GM12878 (cell line): ENCODE measurements at regions not wholly inside any gene's neighbourhood (a gene's known extent, or its start where the extent isn't known, plus 50 kb on each side); places are given as distances from the start of the nearest gene placed in this dataset.
A peak's percentile ranks its signal among the peaks of the same experiment; 100 is the strongest.

ENCODE experiments used
- ATAC-seq: fragments of 200-7000 bp; cut with Tn5 transposase; 3 replicates; pipeline ENCODE4 v1.9.1; 2020; ENCODE audit warnings: mild to moderate bottlenecking, moderate library complexity
- BruUV-seq: library from RNA; stranded (reverse); fragments of 400-500 nt; replicated peaks from 2 replicates; lab custom pipeline; 2021; lab: Mats Ljungman, UMichigan
- CTCF ChIA-PET: fragments of 300-600 bp; sonication (Branson Sonifier 250); formaldehyde crosslinking; extraction: SDS; loops from one replicate; lab custom pipeline; 2021; ENCODE audit warnings: inconsistent platforms; lab: Yijun Ruan, JAX
- POLR2A ChIA-PET: fragments of 350-600 bp; formaldehyde crosslinking; extraction: SDS; loops from one replicate; lab custom pipeline; 2021; ENCODE audit warnings: inconsistent platforms; lab: Charles Lee
- RAD21 ChIA-PET: fragments of 300-600 bp; sonication (Branson Sonifier 250); formaldehyde crosslinking; loops from one replicate; lab custom pipeline; 2023; ENCODE audit warnings: antibody characterized with exemption; ENCODE audit not compliant: unreplicated experiment; lab: Charles Lee
- SMC1A ChIA-PET: fragments of 300-600 bp; sonication (Branson Sonifier 250); formaldehyde crosslinking; loops from one replicate; lab custom pipeline; 2023; ENCODE audit not compliant: unreplicated experiment, uncharacterized antibody; lab: Charles Lee
- DNase-seq: peaks from one replicate; pipeline ENCODE4 v3.0.0-alpha.2; 2011; ENCODE audit warnings: low read depth, low spot score
- FAIRE-seq: peaks from 3 replicates; lab custom pipeline; 2011; peaks lifted over from hg19 to GRCh38; lab: Jason Lieb, UNC
- H2AFZ ChIP-seq: 2 replicates; pipeline ENCODE4 v1.6.0; 2011; ENCODE audit warnings: low read depth, low read length, control low read depth; ENCODE audit not compliant: control insufficient read depth
- H3K27ac ChIP-seq: 2 replicates; pipeline ENCODE4 v1.5.1; 2011; ENCODE audit warnings: control low read depth; ENCODE audit not compliant: control insufficient read depth, insufficient read depth
- H3K27me3 ChIP-seq, 2 experiments: replicated peaks in 1 of 2; 2 replicates each; pipeline versions ENCODE4 v1.6.0 to v1.6.1; 2011; ENCODE audit warnings: low read length in 1 of 2; ENCODE audit not compliant: control insufficient read depth in 2 of 2, insufficient read depth in 2 of 2
- H3K36me3 ChIP-seq, 2 experiments: 2 replicates each; pipeline ENCODE4 v1.5.1; 2011; ENCODE audit warnings: low read length in 1 of 2; ENCODE audit not compliant: control insufficient read depth in 2 of 2, insufficient read depth in 2 of 2
- H3K4me1 ChIP-seq: 2 replicates; pipeline ENCODE4 v1.6.1; 2011; ENCODE audit warnings: mild to moderate bottlenecking, low read length, moderate library complexity, mixed read lengths; ENCODE audit not compliant: control insufficient read depth, insufficient read depth
- H3K4me2 ChIP-seq: 2 replicates; pipeline ENCODE4 v1.6.0; 2011; ENCODE audit warnings: control low read depth; ENCODE audit not compliant: control insufficient read depth, insufficient read depth
- H3K4me3 ChIP-seq: fragments of 200-600 bp; sonication (generic); 2 replicates; pipeline ENCODE4 v1.5.1; 2016
- H3K79me2 ChIP-seq: 2 replicates; pipeline ENCODE4 v1.6.0; 2011; ENCODE audit warnings: low read length; ENCODE audit not compliant: control insufficient read depth, insufficient read depth
- H3K9ac ChIP-seq: 2 replicates; pipeline ENCODE4 v1.8.0; 2011; ENCODE audit warnings: low read length, control low read depth, mixed read lengths; ENCODE audit not compliant: control insufficient read depth, insufficient read depth
- H3K9me3 ChIP-seq: replicated peaks from 3 replicates; pipeline ENCODE4 v1.5.1; 2011; ENCODE audit warnings: mild to moderate bottlenecking, low read length; ENCODE audit not compliant: control insufficient read depth, insufficient read depth
- H4K20me1 ChIP-seq: 2 replicates; pipeline ENCODE4 v1.6.0; 2011; ENCODE audit not compliant: control insufficient read depth, insufficient read depth
- BHLHE40 ChIP-seq, 2 experiments: fragments of 450-650 bp in 1 of 2; IDR thresholded peaks; 2 replicates each; pipeline ENCODE4 v1.6.1; 2011 to 2017; ENCODE audit warnings: low read depth in 2 of 2, borderline replicate concordance in 1 of 2, improper control_type of control experiment in 1 of 2, low read length in 1 of 2, mild to moderate bottlenecking in 1 of 2
- CEBPB ChIP-seq, 2 experiments: fragments of 150-350 bp in 1 of 2; IDR thresholded peaks; 2 replicates each; pipeline ENCODE4 v1.6.1; 2012 to 2014; ENCODE audit warnings: low read depth in 2 of 2, low read length in 2 of 2, borderline replicate concordance in 1 of 2, inconsistent platforms in 1 of 2
- CHD1 ChIP-seq: IDR thresholded peaks from 2 replicates; pipeline ENCODE4 v1.6.1; 2012; ENCODE audit warnings: low read depth, low read length, improper control_type of control experiment
- CREM ChIP-seq: IDR thresholded peaks from 2 replicates; pipeline ENCODE4 v1.6.1; 2014; ENCODE audit warnings: antibody characterized with exemption, low read depth
- CTCF ChIP-seq, 3 experiments: IDR thresholded peaks in 2 of 3; conservative IDR thresholded peaks in 1 of 3; 2 replicates each; pipeline ENCODE4 v1.5.1; 2011; ENCODE audit warnings: low read depth in 3 of 3, low read length in 3 of 3, mild to moderate bottlenecking in 3 of 3, control low read depth in 2 of 3, moderate library complexity in 2 of 3, inconsistent platforms in 1 of 3, mixed read lengths in 1 of 3; ENCODE audit not compliant: control insufficient read depth in 2 of 3, insufficient read depth in 1 of 3; ENCODE audit errors: extremely low read depth in 1 of 3
- HDAC6 ChIP-seq: fragments of 200-600 bp; sonication (generic); IDR thresholded peaks from one replicate; pipeline ENCODE4 v1.8.0; 2017; ENCODE audit warnings: antibody characterized with exemption; ENCODE audit not compliant: unreplicated experiment
- HDGF ChIP-seq: fragments of 450-650 bp; IDR thresholded peaks from 2 replicates; pipeline ENCODE4 v1.6.1; 2016; ENCODE audit warnings: antibody characterized with exemption
- LARP7 ChIP-seq: fragments of 450-650 bp; IDR thresholded peaks from 2 replicates; pipeline ENCODE4 v1.6.1; 2017; ENCODE audit warnings: mild to moderate bottlenecking
- NBN ChIP-seq: fragments of 450-650 bp; IDR thresholded peaks from 2 replicates; pipeline ENCODE4 v1.6.1; 2016
- POLR2AphosphoS2 ChIP-seq: IDR thresholded peaks from 2 replicates; pipeline ENCODE4 v1.6.1; 2011; ENCODE audit warnings: low read depth, mild to moderate bottlenecking, low read length, improper control_type of control experiment, moderate library complexity
- RBBP5 ChIP-seq: fragments of 200-600 bp; sonication (generic); conservative IDR thresholded peaks from 2 replicates; pipeline ENCODE4 v1.6.1; 2016
- RELA ChIP-seq: fragments of 450-650 bp; IDR thresholded peaks from 2 replicates; pipeline ENCODE4 v1.8.0; 2014; ENCODE audit warnings: borderline replicate concordance; ENCODE audit not compliant: partially characterized antibody
- SMARCA5 ChIP-seq: fragments of 450-650 bp; IDR thresholded peaks from 2 replicates; pipeline ENCODE4 v1.6.1; 2017; ENCODE audit warnings: mild to moderate bottlenecking
- SMC3 ChIP-seq: IDR thresholded peaks from 2 replicates; pipeline ENCODE4 v1.6.1; 2011; ENCODE audit warnings: low read length, improper control_type of control experiment, borderline replicate concordance
- SPI1 ChIP-seq: IDR thresholded peaks from 2 replicates; pipeline ENCODE4 v1.6.1; 2011; ENCODE audit warnings: low read depth, mild to moderate bottlenecking, low read length, moderate library complexity, borderline replicate concordance; ENCODE audit not compliant: insufficient read depth
- TCF3 ChIP-seq: IDR thresholded peaks from 2 replicates; pipeline ENCODE4 v1.6.1; 2012; ENCODE audit warnings: low read depth, mild to moderate bottlenecking, low read length, borderline replicate concordance; ENCODE audit not compliant: insufficient read depth
- YY1 ChIP-seq: IDR thresholded peaks from 2 replicates; pipeline ENCODE4 v1.6.1; 2011; ENCODE audit warnings: low read depth, mild to moderate bottlenecking, low read length
- ZNF207 ChIP-seq: fragments of 450-650 bp; IDR thresholded peaks from 2 replicates; pipeline ENCODE4 v1.6.1; 2014; ENCODE audit warnings: antibody characterized with exemption, mild to moderate bottlenecking, borderline replicate concordance
- ZNF24 ChIP-seq: fragments of 450-650 bp; IDR thresholded peaks from 2 replicates; pipeline ENCODE4 v1.6.1; 2017; ENCODE audit warnings: antibody characterized with exemption, mild to moderate bottlenecking
- WGBS: methylation state at CpG from one replicate; pipeline ENCODE4 v1.1.6; 2016; ENCODE audit warnings: low lambda C conversion rate; ENCODE audit not compliant: insufficient replicate concordance, insufficient coverage; ENCODE audit errors: missing lambda C conversion rate; 5-methylcytosine and 5-hydroxymethylcytosine counted together
- in situ Hi-C: fragments of 300-500 bp; cut with MboI; formaldehyde crosslinking; loops from 9 replicates; pipeline ENCODE4 v1.14.3; 2018; ENCODE audit warnings: mixed read lengths
- intact Hi-C: fragments of 100-400 bp; cut with micrococcal nuclease; formaldehyde crosslinking; loops from one replicate; pipeline ENCODE4 v1.14.2; 2022; ENCODE audit not compliant: unreplicated experiment
- TF ChIP-seq, protein P1 (sequence below): fragments of 450-650 bp; formaldehyde crosslinking; IDR thresholded peaks from 2 replicates; pipeline ENCODE4 v1.4.0; 2022; ENCODE audit warnings: mild to moderate bottlenecking, moderate library complexity

- ChIA-PET CTCF (interaction anchor here (0.5 to 1.2 kb wide), 6 partner anchors 8 to 358 kb away, joined by 3 to 6 read pairs (median 3); no protein-coding TSS in a partner anchor), RAD21 (no interaction called here), SMC1A (interaction anchor here (1.2 kb wide), 1 partner anchor 157 kb away, joined by 3 read pairs; no protein-coding TSS in a partner anchor), POLR2A (no interaction called here)
- H3K36me3 ChIP-seq: no peaks in the 10 kb centered on the region
- H2AFZ ChIP-seq: peak overlapping the region; percentile 84
- H3K79me2 ChIP-seq: no peaks in the 10 kb centered on the region
- H3K9ac ChIP-seq: no peak overlapping the region
- FAIRE-seq (peak; percentile 59), ATAC-seq (peak; percentile 100), DNase-seq (peak; percentile 56)
- no peak overlapping the region for H3K4me3 ChIP-seq
- H4K20me1 ChIP-seq: no peaks in the 10 kb centered on the region
- H3K4me1 ChIP-seq: no peaks in the 10 kb centered on the region
- WGBS: 47% methylated on average over 21 of the region's 21 CpGs
- no TSS peak for BruUV-seq
- H3K4me2 ChIP-seq: no peak overlapping the region
- intact Hi-C loops: no loop called here
- no peaks in the 10 kb centered on the region for H3K9me3 ChIP-seq
- in situ Hi-C loops: no loop called here
- no peaks in the 10 kb centered on the region for H3K27me3 ChIP-seq
- H3K27ac ChIP-seq: no peak overlapping the region
- no peak for TF ChIP-seq CREM
- TF ChIP-seq, protein P1, sequence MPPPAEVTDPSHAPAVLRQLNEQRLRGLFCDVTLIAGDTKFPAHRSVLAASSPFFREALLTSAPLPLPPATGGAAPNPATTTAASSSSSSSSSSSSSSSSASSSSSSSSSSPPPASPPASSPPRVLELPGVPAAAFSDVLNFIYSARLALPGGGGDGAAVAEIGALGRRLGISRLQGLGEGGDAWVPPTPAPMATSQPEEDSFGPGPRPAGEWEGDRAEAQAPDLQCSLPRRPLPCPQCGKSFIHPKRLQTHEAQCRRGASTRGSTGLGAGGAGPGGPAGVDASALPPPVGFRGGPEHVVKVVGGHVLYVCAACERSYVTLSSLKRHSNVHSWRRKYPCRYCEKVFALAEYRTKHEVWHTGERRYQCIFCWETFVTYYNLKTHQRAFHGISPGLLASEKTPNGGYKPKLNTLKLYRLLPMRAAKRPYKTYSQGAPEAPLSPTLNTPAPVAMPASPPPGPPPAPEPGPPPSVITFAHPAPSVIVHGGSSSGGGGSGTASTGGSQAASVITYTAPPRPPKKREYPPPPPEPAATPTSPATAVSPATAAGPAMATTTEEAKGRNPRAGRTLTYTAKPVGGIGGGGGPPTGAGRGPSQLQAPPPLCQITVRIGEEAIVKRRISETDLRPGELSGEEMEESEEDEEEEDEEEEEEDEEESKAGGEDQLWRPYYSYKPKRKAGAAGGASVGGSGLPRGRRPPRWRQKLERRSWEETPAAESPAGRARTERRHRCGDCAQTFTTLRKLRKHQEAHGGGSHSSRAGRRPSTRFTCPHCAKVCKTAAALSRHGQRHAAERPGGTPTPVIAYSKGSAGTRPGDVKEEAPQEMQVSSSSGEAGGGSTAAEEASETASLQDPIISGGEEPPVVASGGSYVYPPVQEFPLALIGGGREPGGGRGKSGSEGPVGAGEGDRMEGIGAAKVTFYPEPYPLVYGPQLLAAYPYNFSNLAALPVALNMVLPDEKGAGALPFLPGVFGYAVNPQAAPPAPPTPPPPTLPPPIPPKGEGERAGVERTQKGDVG (CRISPR knock-in tag): no peak
- no peak for TF ChIP-seq HDAC6
- TF ChIP-seq RBBP5: no peak
- TF ChIP-seq CTCF (IDR thresholded peaks at IDR 0.05 in 2 of 3, conservative IDR thresholded peaks at IDR 0.05 in 1 of 3; ENCODE audit: control insufficient read depth in 2 of 3, extremely low read depth in 1 of 3, insufficient read depth in 1 of 3, low read depth in 3 of 3, low read length in 3 of 3): peak; percentile 67 to 88 (median 87)
- TF ChIP-seq HDGF: no peak
- TF ChIP-seq LARP7: 0 out of 2 replicates have a peak, but pooled peaks have one; percentile 22
- no peak for TF ChIP-seq SPI1
- TF ChIP-seq CEBPB (IDR thresholded peaks at IDR 0.05; ENCODE audit: borderline replicate concordance in 1 of 2, low read depth in 2 of 2, low read length in 2 of 2): no peak
- TF ChIP-seq YY1: peak; percentile 78
- 0 out of 2 replicates have a peak, but pooled peaks have one; percentile 6 for TF ChIP-seq ZNF24
- TF ChIP-seq TCF3: no peak
- TF ChIP-seq BHLHE40 (IDR thresholded peaks at IDR 0.05; ENCODE audit: borderline replicate concordance in 1 of 2, low read depth in 2 of 2, low read length in 1 of 2): peak; percentile 59 to 82; a peak in 3 of 4 replicates
- 0 out of 2 replicates have a peak, but pooled peaks have one; percentile 19 for TF ChIP-seq NBN
- TF ChIP-seq POLR2AphosphoS2: no peak
- no peak for TF ChIP-seq CHD1
- 0 out of 2 replicates have a peak, but pooled peaks have one; percentile 27 for TF ChIP-seq ZNF207
- TF ChIP-seq SMARCA5: peak; percentile 84; the same call in 1 of the 2 replicates
- TF ChIP-seq SMC3: peak; percentile 32; the same call in 1 of the 2 replicates
- TF ChIP-seq RELA: peak; percentile 56
Observed at GRCh38 chr15:62344806-62345539, 179.9 kb upstream of the C2CD4B start.
